GM12864 (cell line): ENCODE measurements at regions not wholly inside any gene's neighbourhood (a gene's known extent, or its start where the extent isn't known, plus 50 kb on each side); places are given as distances from the start of the nearest gene placed in this dataset.

Source experiments
- DNase-seq: peaks from one replicate; pipeline ENCODE4 v3.0.0-alpha.2; 2011; ENCODE audit warnings: low read depth
- H3K4me3 ChIP-seq: 2 replicates; pipeline ENCODE4 v1.5.1; 2011; ENCODE audit warnings: mild to moderate bottlenecking, low read depth, low read length, control low read depth
- CTCF ChIP-seq: IDR thresholded peaks from 2 replicates; pipeline ENCODE4 v1.5.1; 2011; ENCODE audit warnings: low read depth, mild to moderate bottlenecking, moderate library complexity, low read length, control low read depth, inconsistent platforms; ENCODE audit errors: missing control alignments

DNA sequence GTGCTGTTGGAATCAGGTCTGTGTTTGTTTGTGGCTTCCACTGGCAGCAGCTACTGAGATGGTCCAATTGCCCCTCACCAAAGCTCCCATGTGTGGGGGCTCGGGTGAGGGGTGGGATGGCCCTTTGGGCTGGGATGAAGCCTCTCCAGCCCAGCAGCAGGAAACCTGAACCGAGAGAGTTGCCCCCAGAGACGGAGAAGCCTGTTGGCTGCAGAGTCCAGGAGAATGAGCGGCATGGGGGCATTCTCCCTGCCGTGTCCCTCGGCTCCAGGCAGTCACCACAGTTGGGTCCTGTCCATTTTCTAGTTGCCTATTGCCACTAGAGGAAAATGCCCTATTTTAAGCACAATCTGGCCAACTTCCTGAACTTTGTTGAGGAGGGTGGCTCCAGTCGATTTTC lies 222.2 kb upstream of the PPP2R2D start:
- DNase-seq: no peak
- TF ChIP-seq CTCF: no peak
- no peak overlapping the region for H3K4me3 ChIP-seq

DNA sequence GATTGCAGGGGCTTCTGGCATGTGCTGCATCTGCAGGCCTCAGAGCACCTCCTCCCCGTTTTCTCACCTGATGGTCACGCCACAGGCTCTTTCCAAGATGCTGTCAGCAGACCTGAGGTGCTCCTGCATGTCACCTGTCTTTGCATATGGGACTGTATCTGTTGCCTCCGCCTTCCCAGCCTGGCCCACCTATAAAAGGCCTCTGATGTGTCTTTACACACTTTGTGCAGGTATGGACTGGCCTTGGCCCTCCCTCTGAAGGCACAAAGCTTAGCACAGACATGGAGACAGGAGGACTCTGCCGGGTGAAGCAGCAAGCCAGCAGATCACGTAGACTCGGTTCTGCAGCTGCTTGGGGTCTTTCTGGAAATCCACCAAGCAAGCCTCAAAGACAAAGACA lies 220.9 kb upstream of the PPP2R2D start:
- no peak for TF ChIP-seq CTCF
- DNase-seq: no peak
- H3K4me3 ChIP-seq: no peak overlapping the region

DNA sequence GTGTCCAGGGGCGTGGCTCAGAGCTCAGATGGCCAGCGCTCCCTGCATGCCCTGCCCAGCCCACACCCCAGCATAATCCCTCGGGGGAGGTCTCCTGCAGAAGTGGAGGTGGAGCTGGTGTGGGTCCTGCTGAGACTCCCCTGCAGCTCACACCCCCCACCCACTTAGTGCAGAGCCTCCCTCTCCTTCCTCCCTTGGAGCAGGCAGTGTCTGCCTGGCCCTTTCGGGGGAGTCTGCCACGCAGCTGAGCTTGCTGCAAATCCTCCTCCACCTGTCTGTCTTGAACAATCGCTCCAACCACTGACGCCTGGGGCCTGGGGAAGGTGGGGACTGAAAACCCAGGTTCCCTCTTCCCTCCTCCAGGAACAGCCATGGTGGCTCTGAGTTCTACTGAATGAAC lies 219.7 kb upstream of the PPP2R2D start:
- no peak for TF ChIP-seq CTCF
- DNase-seq: no peak
- no peak overlapping the region for H3K4me3 ChIP-seq

DNA sequence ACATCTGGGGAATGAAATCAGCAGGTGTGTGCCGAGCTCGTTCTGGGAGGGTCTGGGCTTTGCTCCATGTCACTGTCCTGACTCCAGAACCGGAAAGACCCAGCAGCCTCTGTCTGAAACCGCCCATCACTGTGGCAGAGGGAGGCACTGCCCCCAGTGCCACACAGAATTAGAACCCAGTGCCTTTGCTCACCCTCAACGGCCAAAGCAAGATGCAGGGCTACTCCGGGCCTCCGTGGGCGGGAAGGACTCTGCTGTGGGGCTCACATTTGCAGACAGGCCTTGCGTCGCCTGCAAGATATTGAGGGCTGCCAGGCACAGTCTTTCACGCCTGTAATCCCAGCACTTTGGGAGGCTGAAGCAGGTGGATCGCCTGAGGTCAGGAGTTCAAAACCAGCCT lies 219.2 kb upstream of the PPP2R2D start:
- no peak for TF ChIP-seq CTCF
- H3K4me3 ChIP-seq: no peak overlapping the region
- no peak for DNase-seq

DNA sequence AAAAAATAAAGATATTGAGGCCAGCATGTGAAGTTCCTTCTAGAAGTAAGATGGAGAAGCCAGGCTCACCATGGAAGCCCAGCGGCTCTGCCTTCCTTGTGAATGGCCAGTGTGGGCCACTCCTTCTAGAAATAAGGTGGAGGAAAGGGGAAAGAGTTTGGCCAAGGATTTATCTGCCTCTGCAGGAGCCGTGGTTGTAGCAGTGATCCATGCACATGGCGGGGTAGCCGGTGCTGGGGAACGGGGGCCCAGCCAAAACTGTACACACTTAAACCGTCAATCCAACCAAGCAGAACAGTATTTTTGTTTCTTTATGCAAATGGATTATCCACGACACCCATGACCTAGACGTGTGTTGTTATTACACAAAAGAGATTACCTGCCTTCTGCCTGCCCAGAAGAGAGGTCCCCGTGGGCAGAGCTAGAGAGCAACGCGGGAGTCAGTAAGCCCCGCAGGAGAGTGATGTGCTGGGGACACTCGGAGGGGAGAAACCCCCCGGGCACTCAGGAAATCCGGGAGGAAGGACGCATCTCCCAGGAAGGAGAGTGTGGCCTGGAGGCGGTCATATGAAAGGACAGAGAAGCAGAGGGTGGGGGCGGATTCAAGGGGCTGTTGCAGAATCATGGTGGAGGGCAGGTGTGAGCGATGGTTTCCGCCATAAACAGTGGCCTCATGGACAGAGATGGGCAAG lies 218.4 kb upstream of the PPP2R2D start:
- no peak for TF ChIP-seq CTCF
- H3K4me3 ChIP-seq: no peak overlapping the region
- no peak for DNase-seq

GRCh38 chr10:131683281-131683861 lies 217.4 kb upstream of the PPP2R2D start:
- no peak for DNase-seq
- H3K4me3 ChIP-seq: no peak overlapping the region
- TF ChIP-seq CTCF: no peak

DNA sequence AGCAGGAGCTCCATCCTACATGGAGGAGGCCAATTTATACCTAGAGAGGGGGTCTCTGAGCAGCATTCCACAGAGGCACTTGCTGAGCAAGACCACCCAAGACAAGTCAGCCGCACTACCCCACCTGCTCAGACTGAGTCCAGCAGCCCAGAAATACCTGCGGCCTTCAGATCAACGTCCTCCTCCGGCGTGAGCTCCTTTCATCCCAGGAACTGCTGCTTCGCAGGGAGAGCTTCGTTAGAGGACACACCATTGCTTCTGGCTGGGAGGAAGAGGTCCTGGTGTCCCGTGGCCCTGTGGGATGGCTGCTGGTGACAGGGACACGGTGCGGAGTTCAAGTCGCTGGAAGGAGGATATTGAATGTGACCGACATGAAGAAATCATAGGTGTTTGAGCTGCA lies 216.9 kb upstream of the PPP2R2D start:
- TF ChIP-seq CTCF: no peak
- H3K4me3 ChIP-seq: no peak overlapping the region
- DNase-seq: no peak
